Vagina (tissue), 2 donors: ENCODE measurements at regions not wholly inside any gene's neighbourhood (a gene's known extent, or its start where the extent isn't known, plus 50 kb on each side); places are given as distances from the start of the nearest gene placed in this dataset.

Source experiments
- POLR2A ChIP-seq, 2 donors: fragments of 450-650 bp; IDR thresholded peaks; one replicate each; pipeline ENCODE4 v1.6.1; 2017; ENCODE audit warnings: antibody characterized with exemption in 2 of 2, mild to moderate bottlenecking in 2 of 2, moderate library complexity in 2 of 2
- POLR2AphosphoS5 ChIP-seq, 2 donors: sonication (generic); formaldehyde crosslinking; IDR thresholded peaks; one replicate each; pipeline ENCODE4 v1.9.0; 2017; ENCODE audit warnings: antibody characterized with exemption in 2 of 2, mild to moderate bottlenecking in 2 of 2, low read depth in 1 of 2; ENCODE audit not compliant: insufficient read depth in 1 of 2
- TF ChIP-seq, protein P1 (sequence below), 3 experiments: fragments of 450-650 bp in 2 of 3; fragments of 200-600 bp in 1 of 3; sonication (generic) in 1 of 3; IDR thresholded peaks; one replicate each; pipeline ENCODE4 v1.5.1; 2017 to 2019; ENCODE audit warnings: antibody characterized with exemption in 3 of 3, mild to moderate bottlenecking in 2 of 3, moderate library complexity in 2 of 3

DNA sequence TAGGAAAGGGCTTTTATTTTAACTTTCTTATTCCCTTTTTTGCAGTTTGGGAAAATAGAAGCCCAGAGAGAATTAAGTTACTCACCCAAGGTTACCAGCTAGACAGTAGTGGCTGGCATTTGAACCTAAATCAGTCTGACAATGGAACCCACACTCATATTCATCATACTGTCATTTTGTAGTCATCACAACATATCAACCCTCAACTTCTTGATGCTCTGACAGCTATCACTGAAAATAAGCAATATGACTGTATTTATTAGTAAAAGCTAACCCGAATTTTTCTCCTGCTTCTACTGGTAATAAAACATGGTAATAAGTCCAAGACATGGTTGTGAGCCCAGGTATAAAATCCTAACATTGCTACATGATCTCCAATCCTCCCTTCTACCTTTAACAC lies 585.8 kb upstream of the UBE2E2 start:
- TF ChIP-seq POLR2A (IDR thresholded peaks at IDR 0.05), result no peak
- no peak for TF ChIP-seq POLR2AphosphoS5 (IDR thresholded peaks at IDR 0.05; ENCODE audit: insufficient read depth in 1 of 2, low read depth in 1 of 2)
- TF ChIP-seq, protein P1, sequence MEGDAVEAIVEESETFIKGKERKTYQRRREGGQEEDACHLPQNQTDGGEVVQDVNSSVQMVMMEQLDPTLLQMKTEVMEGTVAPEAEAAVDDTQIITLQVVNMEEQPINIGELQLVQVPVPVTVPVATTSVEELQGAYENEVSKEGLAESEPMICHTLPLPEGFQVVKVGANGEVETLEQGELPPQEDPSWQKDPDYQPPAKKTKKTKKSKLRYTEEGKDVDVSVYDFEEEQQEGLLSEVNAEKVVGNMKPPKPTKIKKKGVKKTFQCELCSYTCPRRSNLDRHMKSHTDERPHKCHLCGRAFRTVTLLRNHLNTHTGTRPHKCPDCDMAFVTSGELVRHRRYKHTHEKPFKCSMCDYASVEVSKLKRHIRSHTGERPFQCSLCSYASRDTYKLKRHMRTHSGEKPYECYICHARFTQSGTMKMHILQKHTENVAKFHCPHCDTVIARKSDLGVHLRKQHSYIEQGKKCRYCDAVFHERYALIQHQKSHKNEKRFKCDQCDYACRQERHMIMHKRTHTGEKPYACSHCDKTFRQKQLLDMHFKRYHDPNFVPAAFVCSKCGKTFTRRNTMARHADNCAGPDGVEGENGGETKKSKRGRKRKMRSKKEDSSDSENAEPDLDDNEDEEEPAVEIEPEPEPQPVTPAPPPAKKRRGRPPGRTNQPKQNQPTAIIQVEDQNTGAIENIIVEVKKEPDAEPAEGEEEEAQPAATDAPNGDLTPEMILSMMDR (IDR thresholded peaks at IDR 0.05), result no peak
